ENCODE measurements at regions not wholly inside any gene's neighbourhood (a gene's known extent, or its start where the extent isn't known, plus 50 kb on each side); places are given as distances from the start of the nearest gene placed in this dataset.
"Not testable (repeated sequence)": the region's sequence is repeated elsewhere in the genome, so short reads cannot be mapped to it uniquely, and the experiment has no call there.

- no peak for TF ChIP-seq CTCF (IDR thresholded peaks at IDR 0.05; ENCODE audit: insufficient read depth, low read length, poor library complexity, severe bottlenecking)
- H3K27me3 ChIP-seq (replicated peaks; ENCODE audit: control insufficient read depth, insufficient read depth, low read length) = no peaks in the 10 kb centered on the region
- no peak for DNase-seq (ENCODE audit: extremely low read depth, insufficient read length)
- no peaks in the 10 kb centered on the region for H3K36me3 ChIP-seq (ENCODE audit: control insufficient read depth, insufficient read depth, low read length)
- no peak overlapping the region for H3K4me3 ChIP-seq (replicated peaks; ENCODE audit: low read depth, low read length)
Measured at GRCh38 chrX:20681683-20682082, 415.0 kb upstream of the RPS6KA3 start.

- no peaks in the 10 kb centered on the region for H3K27me3 ChIP-seq (replicated peaks; ENCODE audit: control insufficient read depth, insufficient read depth, low read length)
- no peaks in the 10 kb centered on the region for H3K36me3 ChIP-seq (ENCODE audit: control insufficient read depth, insufficient read depth, low read length)
- no peak for TF ChIP-seq CTCF (IDR thresholded peaks at IDR 0.05; ENCODE audit: insufficient read depth, low read length, poor library complexity, severe bottlenecking)
- no peak overlapping the region for H3K4me3 ChIP-seq (replicated peaks; ENCODE audit: low read depth, low read length)
- no peak for DNase-seq (ENCODE audit: extremely low read depth, insufficient read length)
Measured at GRCh38 chrX:20680998-20681397, 414.3 kb upstream of the RPS6KA3 start.

GRCh38 chrX:20672476-20672875 lies 405.8 kb upstream of the RPS6KA3 start:
- no peak for DNase-seq (ENCODE audit: extremely low read depth, insufficient read length)
- TF ChIP-seq CTCF (IDR thresholded peaks at IDR 0.05; ENCODE audit: insufficient read depth, low read length, poor library complexity, severe bottlenecking) = no peak
- H3K27me3 ChIP-seq (replicated peaks; ENCODE audit: control insufficient read depth, insufficient read depth, low read length) = no peaks in the 10 kb centered on the region

GRCh38 chrX:20671746-20672145 lies 405.0 kb upstream of the RPS6KA3 start:
- DNase-seq (ENCODE audit: extremely low read depth, insufficient read length); H3K27me3 ChIP-seq (replicated peaks; ENCODE audit: control insufficient read depth, insufficient read depth, low read length); H3K36me3 ChIP-seq (ENCODE audit: control insufficient read depth, insufficient read depth, low read length); H3K4me3 ChIP-seq (replicated peaks; ENCODE audit: low read depth, low read length): not testable (repeated sequence)

More at GRCh38 chrX:20672476-20672875, 405.8 kb upstream of the RPS6KA3 start:
- H3K36me3 ChIP-seq (ENCODE audit: control insufficient read depth, insufficient read depth, low read length) = no peaks in the 10 kb centered on the region
- no peak overlapping the region for H3K4me3 ChIP-seq (replicated peaks; ENCODE audit: low read depth, low read length)

GRCh38 chrX:20670611-20671010 lies 403.9 kb upstream of the RPS6KA3 start:
- no peak for DNase-seq (ENCODE audit: extremely low read depth, insufficient read length)
- Histone ChIP-seq H3K36me3 (ENCODE audit: control insufficient read depth, insufficient read depth, low read length) (no peaks in the 10 kb centered on the region), H3K4me3 (replicated peaks; ENCODE audit: low read depth, low read length) (no peak overlapping the region), H3K27me3 (replicated peaks; ENCODE audit: control insufficient read depth, insufficient read depth, low read length) (no peaks in the 10 kb centered on the region; the same call in 1 of the 2 replicates)
- no peak for TF ChIP-seq CTCF (IDR thresholded peaks at IDR 0.05; ENCODE audit: insufficient read depth, low read length, poor library complexity, severe bottlenecking)

GRCh38 chrX:20668550-20668949 lies 401.8 kb upstream of the RPS6KA3 start:
- H3K36me3 ChIP-seq (ENCODE audit: control insufficient read depth, insufficient read depth, low read length) = no peaks in the 10 kb centered on the region
- no peak for TF ChIP-seq CTCF (IDR thresholded peaks at IDR 0.05; ENCODE audit: insufficient read depth, low read length, poor library complexity, severe bottlenecking)
- DNase-seq (ENCODE audit: extremely low read depth, insufficient read length) = no peak
- no peak overlapping the region for H3K4me3 ChIP-seq (replicated peaks; ENCODE audit: low read depth, low read length)
- H3K27me3 ChIP-seq (replicated peaks; ENCODE audit: control insufficient read depth, insufficient read depth, low read length) = no peaks in the 10 kb centered on the region; the same call in 1 of the 2 replicates
